IMR-90 (cell line): ENCODE measurements at regions not wholly inside any gene's neighbourhood (a gene's known extent, or its start where the extent isn't known, plus 50 kb on each side); places are given as distances from the start of the nearest gene placed in this dataset.

Experiments used
- ATAC-seq: fragments of 200-7000 bp; cut with Tn5 transposase; 2 replicates; pipeline ENCODE4 v1.9.1; 2020; ENCODE audit warnings: low read depth, mild to moderate bottlenecking, moderate library complexity
- BruUV-seq: library from RNA; stranded (reverse); fragments of 400-500 nt; replicated peaks from 2 replicates; lab custom pipeline; 2021; lab: Mats Ljungman, UMichigan
- CTCF ChIA-PET: fragments of 300-600 bp; formaldehyde crosslinking; extraction: SDS; loops from one replicate; lab custom pipeline; 2021; ENCODE audit warnings: antibody characterized with exemption; lab: Yijun Ruan, JAX
- POLR2A ChIA-PET: fragments of 300-600 bp; sonication (Branson Sonifier 250); formaldehyde crosslinking; loops from one replicate; lab custom pipeline; 2022; ENCODE audit warnings: antibody characterized with exemption; ENCODE audit not compliant: unreplicated experiment; lab: Charles Lee
- DNase-seq: peaks from one replicate; pipeline ENCODE4 v3.0.0; 2013
- H2AFZ ChIP-seq: replicated peaks from 2 replicates; pipeline ENCODE3; 2013; ENCODE audit warnings: low read length, mild to moderate bottlenecking; ENCODE audit not compliant: poor library complexity
- H2AK5ac ChIP-seq: 2 replicates; pipeline ENCODE4 v1.6.1; 2013; ENCODE audit warnings: low read depth, low read length, inconsistent platforms
- H2AK9ac ChIP-seq: replicated peaks from 2 replicates; pipeline ENCODE3; 2013; ENCODE audit warnings: mild to moderate bottlenecking, low read depth, low read length, moderate library complexity; ENCODE audit not compliant: poor library complexity
- H2BK120ac ChIP-seq: 2 replicates; pipeline ENCODE4 v1.6.1; 2013; ENCODE audit warnings: low read depth, low read length, inconsistent platforms
- H2BK15ac ChIP-seq: 3 replicates; pipeline ENCODE4 v1.6.1; 2013; ENCODE audit warnings: low read depth, low read length, inconsistent platforms
- H2BK20ac ChIP-seq: 2 replicates; pipeline ENCODE4 v1.6.1; 2013; ENCODE audit warnings: low read depth, mild to moderate bottlenecking, inconsistent platforms, low read length, moderate library complexity
- H2BK5ac ChIP-seq: 2 replicates; pipeline ENCODE4 v1.6.1; 2013; ENCODE audit warnings: mild to moderate bottlenecking, low read depth, low read length, inconsistent platforms; ENCODE audit not compliant: poor library complexity, severe bottlenecking
- H3K14ac ChIP-seq: replicated peaks from 2 replicates; pipeline ENCODE4 v1.6.1; 2013; ENCODE audit warnings: low read depth, low read length, inconsistent platforms
- H3K18ac ChIP-seq: 2 replicates; pipeline ENCODE4 v1.6.1; 2013; ENCODE audit warnings: low read depth, low read length, control low read depth
- H3K23ac ChIP-seq: 2 replicates; pipeline ENCODE4 v1.6.1; 2013; ENCODE audit warnings: low read depth, low read length, inconsistent platforms
- H3K27ac ChIP-seq: 2 replicates; pipeline ENCODE4 v1.5.1; 2013; ENCODE audit warnings: mild to moderate bottlenecking, control low read depth, low read length; ENCODE audit not compliant: insufficient read depth
- H3K27me3 ChIP-seq: 2 replicates; pipeline ENCODE4 v1.6.1; 2013; ENCODE audit warnings: low read length; ENCODE audit not compliant: control insufficient read depth, insufficient read depth
- H3K36me3 ChIP-seq: 2 replicates; pipeline ENCODE4 v1.6.1; 2013; ENCODE audit warnings: low read length, mixed read lengths; ENCODE audit not compliant: control insufficient read depth, insufficient read depth
- H3K4ac ChIP-seq: 2 replicates; pipeline ENCODE4 v1.6.1; 2013; ENCODE audit warnings: low read depth, low read length, inconsistent platforms
- H3K4me1 ChIP-seq: 2 replicates; pipeline ENCODE4 v1.6.1; 2013; ENCODE audit warnings: low read length, mixed read lengths; ENCODE audit not compliant: control insufficient read depth, insufficient read depth
- H3K4me2 ChIP-seq: 2 replicates; pipeline ENCODE4 v1.6.1; 2013; ENCODE audit warnings: low read depth, mild to moderate bottlenecking, control low read depth, low read length, moderate library complexity
- H3K4me3 ChIP-seq: 2 replicates; pipeline ENCODE4 v1.5.1; 2013; ENCODE audit warnings: low read depth, mild to moderate bottlenecking, control low read depth, low read length, moderate library complexity; ENCODE audit not compliant: insufficient read depth
- H3K56ac ChIP-seq: 2 replicates; pipeline ENCODE4 v1.6.1; 2013; ENCODE audit warnings: low read length, inconsistent platforms; ENCODE audit not compliant: insufficient read depth; ENCODE audit errors: extremely low read depth
- H3K79me1 ChIP-seq, 2 experiments: 2 replicates each; pipeline ENCODE4 v1.6.1; 2013; ENCODE audit warnings: low read length in 2 of 2, inconsistent platforms in 1 of 2, low read depth in 1 of 2
- H3K9ac ChIP-seq: 2 replicates; pipeline ENCODE4 v1.6.1; 2013; ENCODE audit warnings: low read depth, low read length, control low read depth
- H3K9me1 ChIP-seq: 2 replicates; pipeline ENCODE4 v1.6.1; 2013; ENCODE audit warnings: low read length, inconsistent platforms; ENCODE audit not compliant: insufficient read depth
- H3K9me3 ChIP-seq: 2 replicates; pipeline ENCODE4 v1.6.1; 2013; ENCODE audit warnings: low read length; ENCODE audit not compliant: control insufficient read depth, insufficient read depth
- H4K20me1 ChIP-seq: 2 replicates; pipeline ENCODE4 v1.6.1; 2013; ENCODE audit warnings: low read length, inconsistent platforms; ENCODE audit not compliant: insufficient read depth
- H4K5ac ChIP-seq: 2 replicates; pipeline ENCODE4 v1.6.1; 2013; ENCODE audit warnings: mild to moderate bottlenecking, low read depth, low read length, control low read depth
- H4K8ac ChIP-seq, 2 experiments: 2 replicates each; pipeline ENCODE4 v1.6.1; 2013; ENCODE audit warnings: low read depth in 2 of 2, low read length in 2 of 2, control low read depth in 1 of 2, inconsistent platforms in 1 of 2
- H4K91ac ChIP-seq: 2 replicates; pipeline ENCODE4 v1.6.1; 2013; ENCODE audit warnings: low read depth, low read length, inconsistent platforms; ENCODE audit not compliant: insufficient read depth
- CEBPB ChIP-seq: IDR thresholded peaks from 2 replicates; pipeline ENCODE4 v1.6.1; 2012; ENCODE audit warnings: low read depth, low read length, improper control_type of control experiment
- CHD1 ChIP-seq: IDR thresholded peaks from 2 replicates; pipeline ENCODE4 v1.6.1; 2012; ENCODE audit warnings: low read depth, low read length, improper control_type of control experiment
- FOS ChIP-seq: fragments of 150-350 bp; IDR thresholded peaks from 2 replicates; pipeline ENCODE4 v1.6.1; 2016; ENCODE audit warnings: low read depth, low read length
- MAFK ChIP-seq: IDR thresholded peaks from 2 replicates; pipeline ENCODE4 v1.6.1; 2012; ENCODE audit warnings: low read depth, low read length, improper control_type of control experiment
- MAZ ChIP-seq: IDR thresholded peaks from 2 replicates; pipeline ENCODE4 v1.6.1; 2012; ENCODE audit warnings: low read depth, mild to moderate bottlenecking, low read length, improper control_type of control experiment, moderate library complexity, borderline replicate concordance
- MXI1 ChIP-seq: IDR thresholded peaks from 2 replicates; pipeline ENCODE4 v1.6.1; 2012; ENCODE audit warnings: low read depth, mild to moderate bottlenecking, low read length, moderate library complexity, borderline replicate concordance
- NFE2L2 ChIP-seq: fragments of 150-350 bp; IDR thresholded peaks from 2 replicates; pipeline ENCODE4 v1.6.1; 2016; ENCODE audit warnings: low read depth, mild to moderate bottlenecking, low read length
- POLR2A ChIP-seq: IDR thresholded peaks from 2 replicates; pipeline ENCODE4 v1.6.1; 2012; ENCODE audit warnings: mild to moderate bottlenecking, low read depth, low read length
- RAD21 ChIP-seq: IDR thresholded peaks from 2 replicates; pipeline ENCODE4 v1.6.1; 2012; ENCODE audit warnings: low read length, improper control_type of control experiment
- RCOR1 ChIP-seq: IDR thresholded peaks from 2 replicates; pipeline ENCODE4 v1.6.1; 2012; ENCODE audit warnings: mild to moderate bottlenecking, low read length, improper control_type of control experiment; ENCODE audit not compliant: insufficient replicate concordance
- RFX5 ChIP-seq: IDR thresholded peaks from 2 replicates; pipeline ENCODE4 v1.8.0; 2012; ENCODE audit warnings: low read depth, mild to moderate bottlenecking, low read length, moderate library complexity
- SMC3 ChIP-seq: fragments of 150-350 bp; IDR thresholded peaks from 2 replicates; pipeline ENCODE4 v1.6.1; 2016; ENCODE audit warnings: low read depth, mild to moderate bottlenecking, antibody characterized with exemption, low read length, moderate library complexity
- USF2 ChIP-seq: fragments of 150-350 bp; IDR thresholded peaks from 2 replicates; pipeline ENCODE4 v1.6.1; 2017; ENCODE audit warnings: mild to moderate bottlenecking, antibody characterized with exemption, low read length, low read depth
- whole genome bisulfite sequencing, 2 experiments: methylation state at CpG; one replicate each; pipeline versions ENCODE4 v1.1.5 to v1.1.7; 2013; ENCODE audit warnings: missing lambda C conversion rate in 2 of 2; ENCODE audit not compliant: insufficient read length in 1 of 2; ENCODE audit errors: extremely low coverage in 2 of 2; 5-methylcytosine and 5-hydroxymethylcytosine counted together
- dilution Hi-C: fragments of 300-500 bp; cut with HindIII; formaldehyde crosslinking; loops from one replicate; pipeline ENCODE4 v1.14.3; 2018; ENCODE audit warnings: low sequenced_read_pairs; ENCODE audit not compliant: unreplicated experiment
- in situ Hi-C: fragments of 300-500 bp; cut with MboI; formaldehyde crosslinking; loops from 3 replicates; pipeline ENCODE4 v1.14.3; 2019; ENCODE audit warnings: low sequenced_read_pairs, inconsistent platforms, mixed read lengths
- intact Hi-C: fragments of 100-400 bp; cut with micrococcal nuclease; formaldehyde crosslinking; loops from 2 replicates; pipeline ENCODE4 v1.10.0; 2022
- TF ChIP-seq, protein P1 (sequence below): conservative IDR thresholded peaks from 2 replicates; pipeline ENCODE4 v1.5.1; 2012; ENCODE audit warnings: mild to moderate bottlenecking, low read depth, low read length, improper control_type of control experiment
- TF ChIP-seq, protein P2 (sequence below): fragments of 150-350 bp; IDR thresholded peaks from 2 replicates; pipeline ENCODE4 v1.6.1; 2016; ENCODE audit warnings: low read depth, mild to moderate bottlenecking, low read length, moderate library complexity, borderline replicate concordance

- Histone ChIP-seq H3K23ac (no peak overlapping the region), H3K4ac (no peak overlapping the region), H3K9me1 (no peaks in the 10 kb centered on the region), H3K4me2 (no peak overlapping the region), H3K27ac (no peak overlapping the region), H3K9me3 (no peaks in the 10 kb centered on the region), H3K9ac (no peak overlapping the region), H3K14ac (no peak overlapping the region), H3K4me3 (no peak overlapping the region), H2AFZ (no peak overlapping the region), H2BK120ac (no peak overlapping the region), H3K27me3 (no peaks in the 10 kb centered on the region), H3K79me1 (no peaks in the 10 kb centered on the region), H4K20me1 (no peaks in the 10 kb centered on the region), H4K8ac (no peak overlapping the region), H4K5ac (no peak overlapping the region), H2AK9ac (no peak overlapping the region), H3K18ac (no peak overlapping the region), H3K36me3 (no peaks in the 10 kb centered on the region), H4K91ac (no peak overlapping the region), H2BK20ac (no peak overlapping the region), H2BK5ac (no peak overlapping the region), H2AK5ac (no peak overlapping the region), H3K56ac (no peak overlapping the region), H3K4me1 (peaks cover 2% of the 10 kb centered on the region; the same call in 1 of the 2 replicates), H2BK15ac (no peak overlapping the region)
- 93% methylated on average over 2 of the region's 7 CpGs; no CpG with 5 or more reads in 1 of the 2 experiments for WGBS, 2 experiments
- BruUV-seq: no TSS peak
- in situ Hi-C loops (no loop called here), intact Hi-C loops (no loop called here), dilution Hi-C loops (no loop called here)
- no peak for TF ChIP-seq NFE2L2
- no peak for TF ChIP-seq CEBPB
- TF ChIP-seq SMC3: no peak
- no peak for TF ChIP-seq USF2
- TF ChIP-seq RCOR1: no peak
- no peak for TF ChIP-seq FOS
- TF ChIP-seq MAFK: no peak
- TF ChIP-seq, protein P1, sequence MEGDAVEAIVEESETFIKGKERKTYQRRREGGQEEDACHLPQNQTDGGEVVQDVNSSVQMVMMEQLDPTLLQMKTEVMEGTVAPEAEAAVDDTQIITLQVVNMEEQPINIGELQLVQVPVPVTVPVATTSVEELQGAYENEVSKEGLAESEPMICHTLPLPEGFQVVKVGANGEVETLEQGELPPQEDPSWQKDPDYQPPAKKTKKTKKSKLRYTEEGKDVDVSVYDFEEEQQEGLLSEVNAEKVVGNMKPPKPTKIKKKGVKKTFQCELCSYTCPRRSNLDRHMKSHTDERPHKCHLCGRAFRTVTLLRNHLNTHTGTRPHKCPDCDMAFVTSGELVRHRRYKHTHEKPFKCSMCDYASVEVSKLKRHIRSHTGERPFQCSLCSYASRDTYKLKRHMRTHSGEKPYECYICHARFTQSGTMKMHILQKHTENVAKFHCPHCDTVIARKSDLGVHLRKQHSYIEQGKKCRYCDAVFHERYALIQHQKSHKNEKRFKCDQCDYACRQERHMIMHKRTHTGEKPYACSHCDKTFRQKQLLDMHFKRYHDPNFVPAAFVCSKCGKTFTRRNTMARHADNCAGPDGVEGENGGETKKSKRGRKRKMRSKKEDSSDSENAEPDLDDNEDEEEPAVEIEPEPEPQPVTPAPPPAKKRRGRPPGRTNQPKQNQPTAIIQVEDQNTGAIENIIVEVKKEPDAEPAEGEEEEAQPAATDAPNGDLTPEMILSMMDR: no peak
- TF ChIP-seq CHD1: no peak
- TF ChIP-seq RFX5: no peak
- TF ChIP-seq POLR2A: no peak
- TF ChIP-seq MAZ: no peak
- TF ChIP-seq MXI1: no peak
- no peak for TF ChIP-seq RAD21
- TF ChIP-seq, protein P2, sequence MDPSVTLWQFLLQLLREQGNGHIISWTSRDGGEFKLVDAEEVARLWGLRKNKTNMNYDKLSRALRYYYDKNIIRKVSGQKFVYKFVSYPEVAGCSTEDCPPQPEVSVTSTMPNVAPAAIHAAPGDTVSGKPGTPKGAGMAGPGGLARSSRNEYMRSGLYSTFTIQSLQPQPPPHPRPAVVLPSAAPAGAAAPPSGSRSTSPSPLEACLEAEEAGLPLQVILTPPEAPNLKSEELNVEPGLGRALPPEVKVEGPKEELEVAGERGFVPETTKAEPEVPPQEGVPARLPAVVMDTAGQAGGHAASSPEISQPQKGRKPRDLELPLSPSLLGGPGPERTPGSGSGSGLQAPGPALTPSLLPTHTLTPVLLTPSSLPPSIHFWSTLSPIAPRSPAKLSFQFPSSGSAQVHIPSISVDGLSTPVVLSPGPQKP: no peak
- CTCF ChIA-PET: no interaction called here
- POLR2A ChIA-PET: no interaction called here
- no peak for DNase-seq
- ATAC-seq: no peak
Observed at GRCh38 chr6:12474167-12475140, 184.3 kb downstream of the EDN1 start.
